ENCODE measurements at regions not wholly inside any gene's neighbourhood (a gene's known extent, or its start where the extent isn't known, plus 50 kb on each side); places are given as distances from the start of the nearest gene placed in this dataset.
"Not testable (repeated sequence)": the region's sequence is repeated elsewhere in the genome, so short reads cannot be mapped to it uniquely, and the experiment has no call there.

GRCh38 chr10:81441624-81442023 lies 433.4 kb upstream of the NRG3 start:
- TF ChIP-seq CTCF, POLR2A (IDR thresholded peaks at IDR 0.05): not testable (repeated sequence)
